ENCODE measurements at regions not wholly inside any gene's neighbourhood (a gene's known extent, or its start where the extent isn't known, plus 50 kb on each side); places are given as distances from the start of the nearest gene placed in this dataset.

- TF ChIP-seq CTCF (conservative IDR thresholded peaks at IDR 0.05), result no peak
- no peak for TF ChIP-seq EZH2 (IDR thresholded peaks at IDR 0.05; ENCODE audit: low read depth)
These were observed 248.2 kb upstream of the SORL1-AS1 start for GRCh38 chr11:121700968-121701367.
